B cell (primary cell): ENCODE measurements at regions not wholly inside any gene's neighbourhood (a gene's known extent, or its start where the extent isn't known, plus 50 kb on each side); places are given as distances from the start of the nearest gene placed in this dataset.

Source experiments
- ATAC-seq: fragments of 200-7000 bp; cut with Tn5 transposase; one replicate; pipeline ENCODE4 v1.10.0; 2021; ENCODE audit warnings: low read depth, mild to moderate bottlenecking, moderate number of reproducible peaks, moderate library complexity
- CTCF ChIA-PET: fragments of 350-600 bp; sonication (Branson Sonifier 250); formaldehyde crosslinking; loops from one replicate; lab custom pipeline; 2021; ENCODE audit warnings: antibody characterized with exemption, inconsistent platforms; lab: Charles Lee
- POLR2A ChIA-PET: fragments of 350-600 bp; sonication (Branson Sonifier 250); formaldehyde crosslinking; loops from one replicate; lab custom pipeline; 2021; ENCODE audit warnings: antibody characterized with exemption; lab: Charles Lee
- DNase-seq: peaks from one replicate; pipeline ENCODE4 v3.0.0; 2013
- H2AFZ ChIP-seq: 2 replicates; pipeline ENCODE4 v1.6.1; 2012; ENCODE audit warnings: mild to moderate bottlenecking, low read depth, low read length; ENCODE audit not compliant: insufficient read depth, poor library complexity, severe bottlenecking
- H3K27ac ChIP-seq, 2 donors: 1 replicate in 1 of 2; 2 replicates in 1 of 2; pipeline ENCODE4 v1.5.1; 2012 to 2013; ENCODE audit warnings: low read length in 2 of 2, mild to moderate bottlenecking in 2 of 2, moderate library complexity in 1 of 2
- H3K27me3 ChIP-seq, 4 experiments: fragments of 200-600 bp in 1 of 4; sonication (generic) in 1 of 4; replicated peaks in 1 of 4; 1 replicate in 2 of 4; 2 replicates in 2 of 4; pipeline versions ENCODE4 v1.6.1 to v1.7.0; 2013 to 2016; ENCODE audit warnings: low read length in 3 of 4, mild to moderate bottlenecking in 2 of 4, mixed read lengths in 1 of 4, moderate library complexity in 1 of 4; ENCODE audit not compliant: insufficient read depth in 4 of 4, control insufficient read depth in 3 of 4; ENCODE audit errors: control extremely low read depth in 1 of 4
- H3K36me3 ChIP-seq, 2 experiments: replicated peaks in 1 of 2; 1 replicate in 1 of 2; 2 replicates in 1 of 2; pipeline versions ENCODE4 v1.6.1 to v1.7.1; 2013; ENCODE audit warnings: low read length in 1 of 2; ENCODE audit not compliant: insufficient read depth in 2 of 2, control insufficient read depth in 1 of 2; ENCODE audit errors: control extremely low read depth in 1 of 2, extremely low read depth in 1 of 2
- H3K4me1 ChIP-seq, 2 donors: fragments of 200-600 bp in 1 of 2; sonication (generic) in 1 of 2; 1 replicate in 1 of 2; 2 replicates in 1 of 2; pipeline versions ENCODE4 v1.5.1 to v1.6.1; 2013 to 2017; ENCODE audit warnings: low read length in 2 of 2; ENCODE audit not compliant: control insufficient read depth in 2 of 2, insufficient read depth in 2 of 2
- H3K4me2 ChIP-seq: replicated peaks from 2 replicates; pipeline ENCODE3; 2012; ENCODE audit warnings: mild to moderate bottlenecking, low read depth, low read length; ENCODE audit not compliant: poor library complexity, severe bottlenecking
- H3K4me3 ChIP-seq, 5 experiments: fragments of 200-600 bp in 1 of 5; sonication (generic) in 1 of 5; 1 replicate in 3 of 5; 2 replicates in 2 of 5; pipeline versions ENCODE4 v1.5.1 to v1.7.0; 2011 to 2016; ENCODE audit warnings: low read length in 4 of 5, mild to moderate bottlenecking in 4 of 5, low read depth in 2 of 5, control low read depth in 1 of 5, moderate library complexity in 1 of 5; ENCODE audit not compliant: insufficient read depth in 1 of 5; ENCODE audit errors: control extremely low read depth in 1 of 5, extremely low read depth in 1 of 5
- H3K79me2 ChIP-seq: fragments of 200-600 bp; sonication (generic); one replicate; pipeline ENCODE4 v1.6.0; 2016; ENCODE audit warnings: low read length; ENCODE audit not compliant: control insufficient read depth, insufficient read depth
- H3K9ac ChIP-seq: fragments of 200-600 bp; sonication (generic); 2 replicates; pipeline ENCODE4 v1.6.1; 2017; ENCODE audit warnings: mild to moderate bottlenecking, low read length, moderate library complexity
- H3K9me3 ChIP-seq, 3 donors: one replicate each; pipeline versions ENCODE4 v1.6.1 to v1.7.1; 2013; ENCODE audit warnings: low read length in 2 of 3; ENCODE audit not compliant: control insufficient read depth in 2 of 3, insufficient read depth in 1 of 3; ENCODE audit errors: control extremely low read depth in 1 of 3
- H4K20me1 ChIP-seq: 2 replicates; pipeline ENCODE4 v1.6.0; 2012; ENCODE audit warnings: mild to moderate bottlenecking, low read length; ENCODE audit not compliant: insufficient read depth, control insufficient read depth, poor library complexity, severe bottlenecking
- H3K27ac Mint-ChIP-seq: one replicate; pipeline ENCODE4 v1.8.0; 2021; ENCODE audit warnings: mixed read lengths
- H3K27me3 Mint-ChIP-seq: one replicate; pipeline ENCODE4 v1.8.0; 2021; ENCODE audit warnings: mixed read lengths
- H3K4me1 Mint-ChIP-seq: one replicate; pipeline ENCODE4 v1.8.0; 2021; ENCODE audit warnings: mixed read lengths
- H3K4me3 Mint-ChIP-seq: one replicate; pipeline ENCODE4 v1.8.0; 2021; ENCODE audit warnings: mixed read lengths
- H3K9me3 Mint-ChIP-seq: one replicate; pipeline ENCODE4 v1.8.0; 2022; ENCODE audit warnings: mixed read lengths; ENCODE audit not compliant: insufficient read depth
- EZH2 ChIP-seq: IDR thresholded peaks from 2 replicates; pipeline ENCODE4 v1.6.1; 2012; ENCODE audit warnings: borderline replicate concordance, low read depth, mild to moderate bottlenecking, moderate library complexity, low read length; ENCODE audit not compliant: insufficient read depth, poor library complexity, severe bottlenecking
- WGBS: methylation state at CpG from one replicate; pipeline ENCODE4 v1.1.5; 2013; ENCODE audit warnings: missing lambda C conversion rate; ENCODE audit not compliant: insufficient coverage; 5-methylcytosine and 5-hydroxymethylcytosine counted together
- intact Hi-C: fragments of 100-400 bp; cut with micrococcal nuclease; formaldehyde crosslinking; loops from one replicate; pipeline ENCODE4 v1.10.0; 2022
- TF ChIP-seq, protein P1 (sequence below): fragments of 200-600 bp; IDR thresholded peaks from one replicate; pipeline ENCODE4 v1.8.0; 2022; ENCODE audit warnings: antibody characterized with exemption, mild to moderate bottlenecking

GRCh38 chr3:36058404-36059030 is 321.8 kb upstream of the STAC start:
- ChIA-PET POLR2A (no interaction called here), CTCF (no interaction called here)
- no peak for ATAC-seq
- Histone ChIP-seq H3K36me3 (no peaks in the 10 kb centered on the region), H3K4me3 (no peak overlapping the region), H3K9ac (no peak overlapping the region), H3K27me3 (no peaks in the 10 kb centered on the region), H2AFZ (no peak overlapping the region), H4K20me1 (no peaks in the 10 kb centered on the region), H3K4me2 (no peak overlapping the region), H3K9me3 (peaks cover 0 to 1% (median 0%) of the 10 kb centered on the region in 3 donors), H3K4me1 (no peaks in the 10 kb centered on the region), H3K79me2 (no peaks in the 10 kb centered on the region), H3K27ac (no peak overlapping the region)
- H3K27ac Mint-ChIP-seq: no peak overlapping the region
- no peak for TF ChIP-seq EZH2
- TF ChIP-seq, protein P1, sequence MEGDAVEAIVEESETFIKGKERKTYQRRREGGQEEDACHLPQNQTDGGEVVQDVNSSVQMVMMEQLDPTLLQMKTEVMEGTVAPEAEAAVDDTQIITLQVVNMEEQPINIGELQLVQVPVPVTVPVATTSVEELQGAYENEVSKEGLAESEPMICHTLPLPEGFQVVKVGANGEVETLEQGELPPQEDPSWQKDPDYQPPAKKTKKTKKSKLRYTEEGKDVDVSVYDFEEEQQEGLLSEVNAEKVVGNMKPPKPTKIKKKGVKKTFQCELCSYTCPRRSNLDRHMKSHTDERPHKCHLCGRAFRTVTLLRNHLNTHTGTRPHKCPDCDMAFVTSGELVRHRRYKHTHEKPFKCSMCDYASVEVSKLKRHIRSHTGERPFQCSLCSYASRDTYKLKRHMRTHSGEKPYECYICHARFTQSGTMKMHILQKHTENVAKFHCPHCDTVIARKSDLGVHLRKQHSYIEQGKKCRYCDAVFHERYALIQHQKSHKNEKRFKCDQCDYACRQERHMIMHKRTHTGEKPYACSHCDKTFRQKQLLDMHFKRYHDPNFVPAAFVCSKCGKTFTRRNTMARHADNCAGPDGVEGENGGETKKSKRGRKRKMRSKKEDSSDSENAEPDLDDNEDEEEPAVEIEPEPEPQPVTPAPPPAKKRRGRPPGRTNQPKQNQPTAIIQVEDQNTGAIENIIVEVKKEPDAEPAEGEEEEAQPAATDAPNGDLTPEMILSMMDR: no peak
- no peaks in the 10 kb centered on the region for H3K4me1 Mint-ChIP-seq
- H3K9me3 Mint-ChIP-seq: no peaks in the 10 kb centered on the region
- H3K27me3 Mint-ChIP-seq: no peaks in the 10 kb centered on the region
- no peak for DNase-seq
- intact Hi-C loops: no loop called here
- no peak overlapping the region for H3K4me3 Mint-ChIP-seq

- TF ChIP-seq, protein P1: no peak
- TF ChIP-seq EZH2: no peak
- H4K20me1 ChIP-seq: no peaks in the 10 kb centered on the region
- H3K79me2 ChIP-seq: no peaks in the 10 kb centered on the region
- Mint-ChIP-seq H3K27ac (no peak overlapping the region), H3K4me3 (no peak overlapping the region), H3K9me3 (no peaks in the 10 kb centered on the region), H3K4me1 (no peaks in the 10 kb centered on the region), H3K27me3 (no peaks in the 10 kb centered on the region)
- no peak overlapping the region for H2AFZ ChIP-seq
- H3K27ac ChIP-seq: no peak overlapping the region
- H3K36me3 ChIP-seq: no peaks in the 10 kb centered on the region
- intact Hi-C loops: no loop called here
- H3K9ac ChIP-seq: no peak overlapping the region
- H3K4me2 ChIP-seq: no peak overlapping the region
- ATAC-seq: no peak
- H3K4me3 ChIP-seq: no peak overlapping the region
- ChIA-PET POLR2A (no interaction called here), CTCF (no interaction called here)
- H3K9me3 ChIP-seq: no peaks in the 10 kb centered on the region
- WGBS: 100% methylated on average over 2 of the region's 5 CpGs
- no peak for DNase-seq
- H3K4me1 ChIP-seq: no peaks in the 10 kb centered on the region
- H3K27me3 ChIP-seq: no peaks in the 10 kb centered on the region
These were observed 319.4 kb upstream of the STAC start for GRCh38 chr3:36060950-36061349.
